GM11168 (cell line): ENCODE measurements at regions not wholly inside any gene's neighbourhood (a gene's known extent, or its start where the extent isn't known, plus 50 kb on each side); places are given as distances from the start of the nearest gene placed in this dataset.
"Not testable (repeated sequence)": the region's sequence is repeated elsewhere in the genome, so short reads cannot be mapped to it uniquely, and the experiment has no call there.

ENCODE experiments used
- in situ Hi-C: fragments of 300-500 bp; cut with MboI; formaldehyde crosslinking; loops from one replicate; pipeline ENCODE4 v1.12.0; 2022; ENCODE audit warnings: low sequenced_read_pairs; ENCODE audit not compliant: unreplicated experiment

GRCh38 chr13:42396901-42397655 is 125.1 kb downstream of the AKAP11 start:
- in situ Hi-C loops = no loop called here

DNA sequence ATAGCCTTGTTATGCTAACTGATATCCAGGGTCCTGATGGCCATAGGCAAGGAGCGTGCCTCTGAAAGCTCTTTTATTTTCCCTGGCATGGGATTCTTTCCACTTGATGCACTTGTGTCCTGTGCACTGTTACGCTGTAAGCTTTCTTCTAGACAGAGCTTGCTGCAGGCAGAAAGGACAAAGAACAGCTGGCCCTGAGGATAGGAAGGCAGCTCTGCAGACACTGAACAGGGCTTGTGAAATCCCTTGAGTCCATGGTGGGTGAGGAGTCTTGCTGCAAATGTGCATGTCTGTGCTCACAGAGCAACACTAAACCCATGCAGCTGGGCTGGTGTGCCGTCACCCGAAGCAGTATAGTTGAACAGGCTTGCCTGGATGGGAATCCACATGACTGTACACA is 126.6 kb downstream of the AKAP11 start:
- in situ Hi-C loops = no loop called here

DNA sequence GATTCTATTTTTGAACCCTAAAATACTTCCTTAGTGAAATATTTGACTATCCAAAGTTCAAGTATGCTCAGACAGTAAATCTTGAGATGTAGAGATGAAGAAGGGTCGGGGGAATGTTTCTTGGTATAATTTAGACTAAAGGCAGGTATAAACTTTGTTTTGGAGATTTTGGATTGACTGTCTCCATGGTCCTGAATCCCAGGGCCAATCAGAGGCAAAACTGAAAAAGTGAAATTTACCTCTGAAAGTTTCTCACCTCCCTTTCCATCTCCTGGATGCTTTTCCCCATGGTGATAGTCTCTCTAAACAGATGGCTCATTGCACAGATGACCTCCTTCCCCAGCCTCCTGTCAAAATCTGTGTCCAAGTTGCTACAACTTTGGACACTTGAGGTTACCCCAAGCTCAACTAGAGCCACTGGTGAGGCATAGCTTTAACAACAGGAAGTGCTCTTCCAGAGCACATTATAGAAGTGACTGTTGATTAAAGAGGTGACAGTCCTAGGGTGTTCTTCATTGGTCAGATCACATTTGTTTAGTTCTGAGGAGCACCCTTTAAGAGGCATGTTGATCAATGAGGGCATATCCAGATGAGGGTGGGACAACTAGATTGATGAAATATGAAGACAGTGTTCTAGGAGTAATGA is 128.4 kb downstream of the AKAP11 start:
- in situ Hi-C loops = no loop called here

DNA sequence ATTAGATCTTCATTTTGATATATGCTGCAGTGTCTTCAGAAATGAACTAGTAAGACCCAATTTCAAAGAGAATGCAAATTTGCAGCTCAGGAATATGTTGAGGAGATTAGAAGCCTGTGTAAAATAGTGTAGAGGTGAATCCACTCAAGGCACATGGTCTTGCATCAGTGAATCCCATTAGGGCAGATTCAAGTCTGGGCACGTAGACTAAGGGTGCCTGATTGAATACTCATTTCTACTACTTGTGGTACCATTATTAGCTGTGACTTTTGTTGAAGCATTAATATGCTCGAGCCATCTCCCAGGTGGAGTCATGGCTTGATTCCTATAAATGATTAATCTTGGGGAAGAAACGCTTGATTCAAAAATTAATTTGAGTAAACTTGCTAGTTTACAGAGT is 129.4 kb downstream of the AKAP11 start:
- in situ Hi-C loops = no loop called here

- in situ Hi-C loops = no loop called here
Observed at GRCh38 chr13:42405665-42406390, 133.9 kb downstream of the AKAP11 start.

- in situ Hi-C loops = no loop called here
Observed at GRCh38 chr13:42409075-42409474, 137.1 kb downstream of the AKAP11 start.

- in situ Hi-C loops = no loop called here
Observed at GRCh38 chr13:42409551-42409950, 137.6 kb downstream of the AKAP11 start.

- in situ Hi-C loops = no loop called here
Observed at GRCh38 chr13:42412812-42413483, 141.0 kb downstream of the AKAP11 start.

DNA sequence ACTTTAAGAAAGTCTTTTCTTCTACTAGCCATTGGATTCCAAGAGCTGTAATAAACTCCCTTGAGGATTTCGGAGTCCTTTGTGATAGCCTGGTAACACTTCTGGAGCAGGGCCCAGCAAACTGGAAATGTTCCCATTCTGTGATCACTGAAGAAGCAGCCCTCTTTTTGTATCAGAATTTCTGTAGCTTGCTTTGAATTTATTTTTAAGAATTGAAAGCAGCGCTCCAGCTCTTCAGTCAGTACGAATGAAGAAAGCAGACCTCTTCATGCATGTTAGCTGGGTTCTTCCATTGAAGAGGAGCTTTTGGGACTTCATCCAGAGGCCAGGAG is 141.5 kb downstream of the AKAP11 start:
- in situ Hi-C loops = no loop called here

GRCh38 chr13:42417626-42418025 is 145.7 kb downstream of the AKAP11 start:
- in situ Hi-C loops = no loop called here

- in situ Hi-C loops = no loop called here
Observed at GRCh38 chr13:42418184-42418583, 146.2 kb downstream of the AKAP11 start.

GRCh38 chr13:42420304-42420703 is 148.4 kb downstream of the AKAP11 start:
- in situ Hi-C loops = no loop called here

DNA sequence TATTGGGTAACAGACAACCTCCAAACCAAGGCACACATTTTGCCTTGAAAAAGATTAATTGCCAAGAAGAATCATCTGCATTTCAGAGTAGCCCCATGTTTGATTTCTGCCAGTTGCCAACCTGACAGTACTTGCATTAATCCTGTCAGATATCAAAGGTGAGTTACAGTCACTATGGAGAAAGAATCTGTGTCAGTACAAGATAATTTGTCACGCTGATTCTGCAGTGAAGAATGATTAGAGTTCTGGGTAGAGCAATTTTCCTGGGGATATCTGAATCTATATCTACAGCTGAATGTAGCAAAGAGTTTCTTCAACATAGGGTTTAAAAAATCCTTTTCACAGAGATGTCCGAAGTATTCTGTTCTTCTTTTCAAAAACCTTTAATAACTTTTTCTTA is 150.7 kb downstream of the AKAP11 start:
- in situ Hi-C loops = no loop called here

- in situ Hi-C loops = no loop called here
Observed at GRCh38 chr13:42424182-42424581, 149.8 kb upstream of the TNFSF11 start.

- in situ Hi-C loops = no loop called here
Observed at GRCh38 chr13:42445354-42445753, 128.6 kb upstream of the TNFSF11 start.

GRCh38 chr13:42446597-42446996 is 127.4 kb upstream of the TNFSF11 start:
- in situ Hi-C loops = not testable (repeated sequence)

DNA sequence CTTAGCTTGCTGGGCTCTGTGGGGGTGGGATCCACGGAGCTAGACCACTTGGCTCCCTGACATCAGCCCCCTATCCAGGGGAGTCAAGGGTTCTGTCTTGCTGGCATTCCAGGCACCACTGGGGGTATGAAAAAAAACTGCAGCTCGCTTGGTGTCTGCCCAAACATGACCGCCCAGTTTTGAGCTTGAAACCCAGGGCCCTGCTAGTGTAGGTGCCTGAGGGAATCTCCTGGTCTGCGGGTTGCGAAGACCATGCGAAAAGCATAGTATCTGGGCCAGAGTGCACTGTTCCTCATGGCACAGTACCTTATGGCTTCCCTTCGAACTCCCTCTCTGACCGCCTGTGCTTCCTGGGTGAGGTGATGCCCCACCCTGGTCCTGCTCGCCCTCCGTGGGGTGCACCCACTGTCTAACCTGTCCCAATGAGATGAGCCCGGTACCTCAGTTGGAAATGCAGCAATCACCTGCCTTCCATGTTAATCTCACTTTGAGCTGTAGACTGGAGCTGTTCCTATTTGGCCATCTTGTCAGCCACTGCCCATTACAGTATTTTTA is 120.8 kb upstream of the TNFSF11 start:
- in situ Hi-C loops = no loop called here

DNA sequence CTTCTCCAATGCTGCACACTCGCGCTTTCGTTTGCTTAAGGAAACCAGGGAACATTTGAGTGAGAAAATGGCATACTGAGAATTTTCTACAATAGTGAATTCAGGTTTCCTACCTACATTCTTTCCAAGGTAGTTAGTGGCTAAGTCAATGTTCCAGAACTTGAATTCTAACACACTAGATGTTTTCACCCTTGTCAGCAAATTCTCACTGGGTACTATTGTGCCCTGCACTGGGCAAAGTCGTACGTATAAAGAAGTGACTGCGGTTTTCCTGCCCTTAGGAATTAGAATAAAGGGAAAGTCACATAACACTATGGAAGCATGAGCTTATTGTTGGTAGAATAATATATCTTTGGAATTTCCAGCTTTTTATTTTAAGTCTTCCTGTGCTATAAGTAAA is 119.2 kb upstream of the TNFSF11 start:
- in situ Hi-C loops = loop anchor here (5.0 kb wide), 1 partner anchor 58 kb away; no protein-coding TSS in a partner anchor

GRCh38 chr13:42458193-42458592 is 115.8 kb upstream of the TNFSF11 start:
- in situ Hi-C loops = loop anchor here (5.0 kb wide), 1 partner anchor 54 kb away; no protein-coding TSS in a partner anchor

DNA sequence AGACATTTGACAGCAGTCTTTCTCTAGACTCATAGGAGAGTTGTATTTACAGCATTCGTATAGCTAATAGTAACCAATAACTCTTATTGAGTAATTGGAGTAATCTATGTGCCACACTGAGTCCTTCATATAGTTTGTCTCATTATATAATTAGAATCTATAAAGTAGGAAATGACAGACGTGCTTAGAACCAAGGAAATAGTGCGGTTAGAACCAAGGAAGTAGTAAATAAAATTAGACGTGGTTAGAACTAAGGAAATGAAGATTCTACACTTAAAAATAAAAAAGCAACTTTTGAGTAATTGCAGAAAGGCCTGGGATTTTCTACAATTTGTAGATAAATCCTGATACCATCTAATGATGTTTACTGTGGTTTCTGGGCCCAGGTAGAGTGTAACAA is 107.8 kb upstream of the TNFSF11 start:
- in situ Hi-C loops = no loop called here
